Upper lobe of left lung (tissue), 6 donors: ENCODE measurements at regions not wholly inside any gene's neighbourhood (a gene's known extent, or its start where the extent isn't known, plus 50 kb on each side); places are given as distances from the start of the nearest gene placed in this dataset.

Experiments used
- ATAC-seq, 2 donors: fragments of 200-7000 bp; cut with Tn5 transposase; one replicate each; pipeline ENCODE4 v1.9.1; 2022; ENCODE audit warnings: mild to moderate bottlenecking in 2 of 2, moderate library complexity in 2 of 2; ENCODE audit not compliant: low FRiP score in 2 of 2
- DNase-seq, 2 donors: peaks; one replicate each; pipeline ENCODE4 v3.0.0-alpha.2; 2019 to 2020
- H3K27ac ChIP-seq, 4 donors: fragments of 200-600 bp; sonication (generic); one replicate each; pipeline ENCODE4 v1.5.1; 2016 to 2019
- H3K27me3 ChIP-seq, 4 donors: fragments of 200-600 bp; sonication (generic); one replicate each; pipeline ENCODE4 v1.5.1; 2017 to 2019
- H3K36me3 ChIP-seq, 4 donors: fragments of 200-600 bp; sonication (generic); one replicate each; pipeline ENCODE4 v1.5.1; 2016 to 2019
- H3K4me1 ChIP-seq, 4 donors: fragments of 200-600 bp; sonication (generic); one replicate each; pipeline ENCODE4 v1.5.1; 2018 to 2019
- H3K4me3 ChIP-seq, 4 donors: fragments of 200-600 bp; sonication (generic); one replicate each; pipeline ENCODE4 v1.5.1; 2017 to 2019; ENCODE audit warnings: mild to moderate bottlenecking in 2 of 4, moderate library complexity in 1 of 4
- H3K9me3 ChIP-seq, 4 donors: fragments of 200-600 bp; sonication (generic); one replicate each; pipeline ENCODE4 v1.5.1; 2018 to 2019
- CTCF ChIP-seq, 6 experiments: fragments of 450-650 bp in 4 of 6; fragments of 200-600 bp in 2 of 6; sonication (generic) in 2 of 6; IDR thresholded peaks; one replicate each; pipeline ENCODE4 v1.5.1; 2016 to 2019; ENCODE audit warnings: antibody characterized with exemption in 6 of 6
- EP300 ChIP-seq, 4 donors: sonication (generic); formaldehyde crosslinking; IDR thresholded peaks; one replicate each; pipeline ENCODE4 v1.5.1; 2017; ENCODE audit warnings: antibody characterized with exemption in 4 of 4, control low read depth in 2 of 4
- POLR2A ChIP-seq, 4 donors: fragments of 450-650 bp; IDR thresholded peaks; one replicate each; pipeline ENCODE4 v1.5.1; 2016 to 2017; ENCODE audit warnings: antibody characterized with exemption in 4 of 4, mild to moderate bottlenecking in 2 of 4
- POLR2AphosphoS5 ChIP-seq, 2 donors: sonication (generic); formaldehyde crosslinking; IDR thresholded peaks; one replicate each; pipeline ENCODE4 v1.5.1; 2017; ENCODE audit warnings: antibody characterized with exemption in 2 of 2
- WGBS, 2 donors: methylation state at CpG; one replicate each; pipeline ENCODE4 v1.1.5; 2017 to 2018; 5-methylcytosine and 5-hydroxymethylcytosine counted together
- donor health status: DM: no; HTN: no; CAD: no; lungs with moderate emphysema.
- donor health status: DM: no; HTN: yes; CAD: no; lungs with severe emphysema.

DNA sequence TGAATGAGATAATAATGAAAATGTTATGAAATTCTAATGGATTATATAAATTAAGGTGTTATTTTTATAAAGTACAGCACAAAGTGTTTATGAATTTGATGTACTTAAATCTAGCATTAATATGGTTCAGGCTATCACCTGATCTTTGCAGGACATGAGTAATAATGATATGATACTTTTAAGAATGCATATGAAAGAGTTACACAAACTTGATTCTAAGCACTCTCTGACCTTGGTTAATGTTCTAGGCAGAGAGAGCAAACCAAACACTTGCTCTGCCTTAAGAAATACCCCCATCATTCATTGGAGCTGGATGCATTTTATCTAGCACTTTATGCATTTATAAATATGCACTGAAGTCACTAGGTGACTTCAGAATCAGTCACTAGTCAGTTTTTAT is 942.2 kb upstream of the CDH8 start:
- H3K36me3 ChIP-seq, result no peaks in the 10 kb centered on the region
- H3K4me1 ChIP-seq, result no peaks in the 10 kb centered on the region
- no peak overlapping the region for H3K4me3 ChIP-seq
- no peak overlapping the region for H3K27ac ChIP-seq
- DNase-seq (no peak), ATAC-seq (no peak)
- TF ChIP-seq EP300 (IDR thresholded peaks at IDR 0.05), result no peak
- TF ChIP-seq CTCF (IDR thresholded peaks at IDR 0.05), result no peak
- no peak for TF ChIP-seq POLR2A (IDR thresholded peaks at IDR 0.05)
- no peak for TF ChIP-seq POLR2AphosphoS5 (IDR thresholded peaks at IDR 0.05)
- no peaks in the 10 kb centered on the region for H3K27me3 ChIP-seq
- H3K9me3 ChIP-seq, result no peaks in the 10 kb centered on the region

GRCh38 chr16:62977876-62978275 is 941.6 kb upstream of the CDH8 start:
- H3K4me1 ChIP-seq, result no peaks in the 10 kb centered on the region
- no peaks in the 10 kb centered on the region for H3K27me3 ChIP-seq
- DNase-seq (no peak), ATAC-seq (no peak)
- H3K36me3 ChIP-seq, result no peaks in the 10 kb centered on the region
- WGBS, 2 donors, result 93% methylated on average over 1 of the region's 1 CpG
- H3K4me3 ChIP-seq, result no peak overlapping the region
- H3K27ac ChIP-seq, result no peak overlapping the region
- no peaks in the 10 kb centered on the region for H3K9me3 ChIP-seq
- TF ChIP-seq CTCF (IDR thresholded peaks at IDR 0.05) (no peak), EP300 (IDR thresholded peaks at IDR 0.05) (no peak), POLR2AphosphoS5 (IDR thresholded peaks at IDR 0.05) (no peak), POLR2A (IDR thresholded peaks at IDR 0.05) (no peak)

- 71 to 75% methylated on average over 1 of the region's 1 CpG for WGBS, 2 donors
- H3K9me3 ChIP-seq, result no peaks in the 10 kb centered on the region
- H3K27ac ChIP-seq, result no peak overlapping the region
- H3K4me1 ChIP-seq, result no peaks in the 10 kb centered on the region
- no peaks in the 10 kb centered on the region for H3K27me3 ChIP-seq
- H3K36me3 ChIP-seq, result no peaks in the 10 kb centered on the region
- TF ChIP-seq EP300 (IDR thresholded peaks at IDR 0.05), result no peak
- TF ChIP-seq POLR2A (IDR thresholded peaks at IDR 0.05), result no peak
- no peak for TF ChIP-seq CTCF (IDR thresholded peaks at IDR 0.05)
- no peak for TF ChIP-seq POLR2AphosphoS5 (IDR thresholded peaks at IDR 0.05)
- ATAC-seq, result no peak
- no peak overlapping the region for H3K4me3 ChIP-seq
- no peak for DNase-seq
Measured at GRCh38 chr16:62974424-62974823, 938.2 kb upstream of the CDH8 start.

DNA sequence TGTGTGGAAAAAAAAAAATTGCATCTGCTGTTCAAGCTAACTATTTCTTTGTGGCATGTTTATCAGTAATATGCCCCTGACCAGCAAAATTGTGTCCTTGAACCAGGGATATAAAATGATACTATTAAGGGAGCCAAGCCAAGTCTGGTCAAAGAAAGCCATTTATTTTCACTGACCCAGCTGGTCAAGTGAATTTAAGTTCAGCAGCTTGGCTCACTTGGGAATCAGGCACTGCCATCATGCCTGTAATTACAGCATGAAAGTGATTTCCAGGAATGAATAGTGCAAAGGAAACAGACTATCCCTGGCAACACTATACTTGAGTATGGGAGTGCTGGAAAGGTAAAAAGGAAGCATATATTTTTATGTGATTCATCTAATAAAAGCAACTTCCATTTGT is 934.6 kb upstream of the CDH8 start:
- TF ChIP-seq CTCF (IDR thresholded peaks at IDR 0.05), result no peak
- no peak for TF ChIP-seq EP300 (IDR thresholded peaks at IDR 0.05)
- TF ChIP-seq POLR2AphosphoS5 (IDR thresholded peaks at IDR 0.05), result no peak
- TF ChIP-seq POLR2A (IDR thresholded peaks at IDR 0.05), result no peak
- H3K9me3 ChIP-seq, result no peaks in the 10 kb centered on the region
- ATAC-seq (no peak), DNase-seq (no peak)
- H3K4me1 ChIP-seq, result no peaks in the 10 kb centered on the region
- H3K36me3 ChIP-seq, result no peaks in the 10 kb centered on the region
- H3K27ac ChIP-seq, result no peak overlapping the region
- no peaks in the 10 kb centered on the region for H3K27me3 ChIP-seq
- no peak overlapping the region for H3K4me3 ChIP-seq

- H3K9me3 ChIP-seq, result no peaks in the 10 kb centered on the region
- ATAC-seq (no peak), DNase-seq (no peak)
- H3K27ac ChIP-seq, result no peak overlapping the region
- H3K27me3 ChIP-seq, result no peaks in the 10 kb centered on the region
- no peak for TF ChIP-seq EP300 (IDR thresholded peaks at IDR 0.05)
- TF ChIP-seq POLR2A (IDR thresholded peaks at IDR 0.05), result no peak
- TF ChIP-seq POLR2AphosphoS5 (IDR thresholded peaks at IDR 0.05), result no peak
- TF ChIP-seq CTCF (IDR thresholded peaks at IDR 0.05), result no peak
- H3K36me3 ChIP-seq, result no peaks in the 10 kb centered on the region
- H3K4me3 ChIP-seq, result no peak overlapping the region
- H3K4me1 ChIP-seq, result no peaks in the 10 kb centered on the region
Measured at GRCh38 chr16:62969711-62970318, 933.6 kb upstream of the CDH8 start.
